NB4 (cell line): ENCODE measurements at regions not wholly inside any gene's neighbourhood (a gene's known extent, or its start where the extent isn't known, plus 50 kb on each side); places are given as distances from the start of the nearest gene placed in this dataset.
A peak's percentile ranks its signal among the peaks of the same experiment; 100 is the strongest.

Source experiments
- DNase-seq: peaks from one replicate; pipeline ENCODE4 v3.0.0; 2010; ENCODE audit warnings: low read depth
- H3K4me3 ChIP-seq: one replicate; pipeline ENCODE4 v1.5.1; 2011; ENCODE audit warnings: mild to moderate bottlenecking, low read depth, low read length, moderate library complexity
- MAX ChIP-seq: IDR thresholded peaks from 2 replicates; pipeline ENCODE4 v1.6.1; 2011; ENCODE audit warnings: low read depth, low read length
- MYC ChIP-seq: IDR thresholded peaks from 2 replicates; pipeline ENCODE4 v1.6.1; 2011; ENCODE audit warnings: low read depth, low read length
- POLR2A ChIP-seq: IDR thresholded peaks from 2 replicates; pipeline ENCODE4 v1.6.1; 2011; ENCODE audit warnings: mild to moderate bottlenecking; ENCODE audit not compliant: insufficient read length; ENCODE audit errors: extremely low read depth
- TF ChIP-seq, protein P1 (sequence below): IDR thresholded peaks from one replicate; pipeline ENCODE4 v1.5.1; 2012; ENCODE audit warnings: low read depth, low read length

- no peak overlapping the region for H3K4me3 ChIP-seq
- TF ChIP-seq MAX (no peak), MYC (no peak), POLR2A (no peak)
- TF ChIP-seq, protein P1, sequence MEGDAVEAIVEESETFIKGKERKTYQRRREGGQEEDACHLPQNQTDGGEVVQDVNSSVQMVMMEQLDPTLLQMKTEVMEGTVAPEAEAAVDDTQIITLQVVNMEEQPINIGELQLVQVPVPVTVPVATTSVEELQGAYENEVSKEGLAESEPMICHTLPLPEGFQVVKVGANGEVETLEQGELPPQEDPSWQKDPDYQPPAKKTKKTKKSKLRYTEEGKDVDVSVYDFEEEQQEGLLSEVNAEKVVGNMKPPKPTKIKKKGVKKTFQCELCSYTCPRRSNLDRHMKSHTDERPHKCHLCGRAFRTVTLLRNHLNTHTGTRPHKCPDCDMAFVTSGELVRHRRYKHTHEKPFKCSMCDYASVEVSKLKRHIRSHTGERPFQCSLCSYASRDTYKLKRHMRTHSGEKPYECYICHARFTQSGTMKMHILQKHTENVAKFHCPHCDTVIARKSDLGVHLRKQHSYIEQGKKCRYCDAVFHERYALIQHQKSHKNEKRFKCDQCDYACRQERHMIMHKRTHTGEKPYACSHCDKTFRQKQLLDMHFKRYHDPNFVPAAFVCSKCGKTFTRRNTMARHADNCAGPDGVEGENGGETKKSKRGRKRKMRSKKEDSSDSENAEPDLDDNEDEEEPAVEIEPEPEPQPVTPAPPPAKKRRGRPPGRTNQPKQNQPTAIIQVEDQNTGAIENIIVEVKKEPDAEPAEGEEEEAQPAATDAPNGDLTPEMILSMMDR, result no peak
- no peak for DNase-seq
Observed at GRCh38 chr4:23371533-23371932, 518.3 kb downstream of the PPARGC1A start.

DNA sequence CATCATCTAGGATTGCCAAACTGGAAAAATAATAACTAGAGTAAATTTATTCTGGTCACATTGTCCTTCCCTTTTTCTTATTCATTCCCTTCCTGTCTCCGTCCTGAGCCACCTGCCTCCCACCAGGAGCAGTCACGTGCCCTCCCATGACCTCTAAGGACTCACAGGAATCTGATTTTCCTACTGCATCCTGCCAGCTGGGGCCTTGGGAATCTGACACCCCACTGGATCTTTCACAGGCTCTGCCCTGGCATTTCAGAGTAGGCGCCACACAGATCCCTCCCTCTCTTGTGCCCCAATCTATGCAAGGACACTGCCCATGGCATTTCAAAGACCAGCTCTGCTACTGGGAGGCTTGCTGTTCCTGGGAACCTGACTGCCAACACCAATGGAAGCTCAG lies 520.5 kb downstream of the PPARGC1A start:
- no peak for DNase-seq
- TF ChIP-seq, protein P1, result no peak
- TF ChIP-seq POLR2A (no peak), MAX (no peak), MYC (no peak)
- H3K4me3 ChIP-seq, result no peak overlapping the region

- TF ChIP-seq, protein P1, result peak; percentile 55
- no peak for TF ChIP-seq MYC
- no peak overlapping the region for H3K4me3 ChIP-seq
- DNase-seq, result peak; percentile 45
Observed at GRCh38 chr4:23368081-23368697, 521.7 kb downstream of the PPARGC1A start.

GRCh38 chr4:23366557-23366906 lies 523.3 kb downstream of the PPARGC1A start:
- no peak overlapping the region for H3K4me3 ChIP-seq
- no peak for DNase-seq
- no peak for TF ChIP-seq POLR2A

- DNase-seq, result no peak
- TF ChIP-seq, protein P1, result no peak
- no peak overlapping the region for H3K4me3 ChIP-seq
Observed at GRCh38 chr4:23365871-23366556, 523.8 kb downstream of the PPARGC1A start.

GRCh38 chr4:23365086-23365485 lies 524.8 kb downstream of the PPARGC1A start:
- H3K4me3 ChIP-seq, result no peak overlapping the region
- TF ChIP-seq POLR2A (no peak), MYC (no peak), MAX (no peak)
- TF ChIP-seq, protein P1, result no peak
- DNase-seq, result peak; percentile 5
